WTC11 (cell line): ENCODE measurements at regions not wholly inside any gene's neighbourhood (a gene's known extent, or its start where the extent isn't known, plus 50 kb on each side); places are given as distances from the start of the nearest gene placed in this dataset.
"Not testable (repeated sequence)": the region's sequence is repeated elsewhere in the genome, so short reads cannot be mapped to it uniquely, and the experiment has no call there.

Source experiments
- ATAC-seq: fragments of 200-7000 bp; cut with Tn5 transposase; 2 replicates; pipeline ENCODE4 v1.10.0; 2021; ENCODE audit warnings: mild to moderate bottlenecking, moderate library complexity
- CTCF ChIA-PET: fragments of 300-600 bp; sonication (Branson Sonifier 250); formaldehyde crosslinking; loops from one replicate; lab custom pipeline; 2021; ENCODE audit warnings: antibody characterized with exemption; lab: Charles Lee
- POLR2A ChIA-PET: fragments of 350-600 bp; sonication (Branson Sonifier 250); formaldehyde crosslinking; loops from one replicate; lab custom pipeline; 2021; ENCODE audit warnings: antibody characterized with exemption; lab: Charles Lee
- DNase-seq: peaks from one replicate; pipeline ENCODE4 v3.0.0; 2021; ENCODE audit warnings: low spot score
- H3K27ac Mint-ChIP-seq: 2 replicates; pipeline ENCODE4 v1.8.0; 2021; ENCODE audit warnings: mixed read lengths
- H3K27me3 Mint-ChIP-seq: 2 replicates; pipeline ENCODE4 v1.8.0; 2021; ENCODE audit warnings: low read depth, mild to moderate bottlenecking, moderate library complexity, mixed read lengths
- H3K36me3 Mint-ChIP-seq: 2 replicates; pipeline ENCODE4 v1.8.0; 2021; ENCODE audit warnings: mixed read lengths
- H3K4me1 Mint-ChIP-seq: 2 replicates; pipeline ENCODE4 v1.8.0; 2022; ENCODE audit warnings: mixed read lengths
- H3K4me3 Mint-ChIP-seq: 2 replicates; pipeline ENCODE4 v1.8.0; 2021; ENCODE audit warnings: mild to moderate bottlenecking, moderate library complexity, mixed read lengths
- H3K9me3 Mint-ChIP-seq: 2 replicates; pipeline ENCODE4 v1.8.0; 2021; ENCODE audit warnings: mixed read lengths
- AFF4 ChIP-seq: sonication (generic); formaldehyde crosslinking; IDR thresholded peaks from 2 replicates; pipeline ENCODE4 v1.8.1; 2023; ENCODE audit warnings: mild to moderate bottlenecking, missing genetic modification reagents, borderline replicate concordance
- ATF1 ChIP-seq: sonication (generic); formaldehyde crosslinking; IDR thresholded peaks from 2 replicates; pipeline ENCODE4 v1.8.1; 2023; ENCODE audit warnings: mild to moderate bottlenecking, moderate library complexity, missing genetic modification reagents
- FOXJ3 ChIP-seq: sonication (generic); formaldehyde crosslinking; IDR thresholded peaks from 2 replicates; pipeline ENCODE4 v1.9.0; 2021; ENCODE audit warnings: missing genetic modification reagents, mild to moderate bottlenecking, borderline replicate concordance
- JUN ChIP-seq: sonication (generic); formaldehyde crosslinking; IDR thresholded peaks from 2 replicates; pipeline ENCODE4 v1.8.0; 2023; ENCODE audit warnings: mild to moderate bottlenecking, missing genetic modification reagents
- MXD4 ChIP-seq: fragments of 250-450 bp; sonication (Bioruptor Pico); IDR thresholded peaks from 2 replicates; pipeline ENCODE4 v1.8.0; 2021; ENCODE audit warnings: mild to moderate bottlenecking, moderate library complexity, borderline replicate concordance
- NFYB ChIP-seq: sonication (generic); formaldehyde crosslinking; conservative IDR thresholded peaks from 2 replicates; pipeline ENCODE4 v1.8.0; 2022; ENCODE audit warnings: low read depth, missing genetic modification reagents
- NR3C1 ChIP-seq: sonication (generic); formaldehyde crosslinking; conservative IDR thresholded peaks from 2 replicates; pipeline ENCODE4 v1.8.1; 2023; ENCODE audit warnings: low read depth, mild to moderate bottlenecking, missing genetic modification reagents
- SOX15 ChIP-seq: fragments of 250-450 bp; sonication (Bioruptor Pico); IDR thresholded peaks from 2 replicates; pipeline ENCODE4 v1.9.0; 2021; ENCODE audit warnings: mild to moderate bottlenecking
- TEAD4 ChIP-seq: sonication (generic); formaldehyde crosslinking; IDR thresholded peaks from 2 replicates; pipeline ENCODE4 v1.8.0; 2022; ENCODE audit warnings: mild to moderate bottlenecking, missing genetic modification reagents
- USF1 ChIP-seq: sonication (generic); formaldehyde crosslinking; IDR thresholded peaks from 2 replicates; pipeline ENCODE4 v1.8.0; 2022; ENCODE audit warnings: mild to moderate bottlenecking, missing genetic modification reagents
- USF2 ChIP-seq: sonication (generic); formaldehyde crosslinking; IDR thresholded peaks from 2 replicates; pipeline ENCODE4 v1.8.1; 2023; ENCODE audit warnings: mild to moderate bottlenecking, missing genetic modification reagents, moderate library complexity
- ZNF232 ChIP-seq: sonication (generic); formaldehyde crosslinking; IDR thresholded peaks from 2 replicates; pipeline ENCODE4 v1.8.0; 2022; ENCODE audit warnings: mild to moderate bottlenecking, missing genetic modification reagents
- ZNF317 ChIP-seq: sonication (generic); formaldehyde crosslinking; IDR thresholded peaks from 2 replicates; pipeline ENCODE4 v1.8.1; 2023; ENCODE audit warnings: low read depth, mild to moderate bottlenecking, moderate library complexity, missing genetic modification reagents, borderline replicate concordance
- ZNF396 ChIP-seq: fragments of 250-450 bp; sonication (Bioruptor Pico); IDR thresholded peaks from 2 replicates; pipeline ENCODE4 v1.8.0; 2021; ENCODE audit warnings: mild to moderate bottlenecking, moderate library complexity, borderline replicate concordance
- TF ChIP-seq, protein P1 (sequence below): fragments of 200-600 bp; IDR thresholded peaks from 2 replicates; pipeline ENCODE4 v1.8.0; 2022; ENCODE audit warnings: antibody characterized with exemption
- TF ChIP-seq, protein P2 (sequence below): sonication (generic); formaldehyde crosslinking; IDR thresholded peaks from 2 replicates; pipeline ENCODE4 v1.8.1; 2022; ENCODE audit warnings: missing genetic modification reagents, borderline replicate concordance
- TF ChIP-seq, protein P3 (sequence below): sonication (generic); formaldehyde crosslinking; IDR thresholded peaks from 2 replicates; pipeline ENCODE4 v1.8.1; 2023; ENCODE audit warnings: mild to moderate bottlenecking, missing genetic modification reagents

DNA sequence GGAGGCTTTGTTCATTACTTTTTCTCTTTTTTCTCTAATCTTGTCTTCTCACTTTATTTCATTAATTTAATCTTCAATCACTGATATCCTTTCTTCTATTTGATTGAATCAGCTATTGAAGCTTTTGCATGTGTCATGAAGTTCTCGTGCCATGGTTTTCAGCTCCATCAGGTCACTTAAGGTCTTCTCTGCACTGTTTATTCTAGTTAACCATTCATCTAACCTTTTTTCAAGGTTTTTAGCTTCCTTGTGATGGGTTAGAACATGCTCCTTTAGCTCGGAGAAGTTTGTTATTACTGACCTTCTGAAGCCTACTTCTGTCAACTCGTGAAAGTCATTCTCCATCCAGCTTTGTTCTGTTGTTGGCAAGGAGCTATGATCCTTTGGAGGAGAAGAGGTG is 695.0 kb upstream of the CDH6 start:
- H3K4me3 Mint-ChIP-seq = not testable (repeated sequence)

GRCh38 chr5:30494113-30494512 is 699.4 kb upstream of the CDH6 start:
- H3K27me3 Mint-ChIP-seq, H3K27ac Mint-ChIP-seq, POLR2A ChIA-PET, H3K4me1 Mint-ChIP-seq, ATAC-seq, H3K36me3 Mint-ChIP-seq, CTCF ChIA-PET, H3K4me3 Mint-ChIP-seq: not testable (repeated sequence)
- TF ChIP-seq, protein P1, sequence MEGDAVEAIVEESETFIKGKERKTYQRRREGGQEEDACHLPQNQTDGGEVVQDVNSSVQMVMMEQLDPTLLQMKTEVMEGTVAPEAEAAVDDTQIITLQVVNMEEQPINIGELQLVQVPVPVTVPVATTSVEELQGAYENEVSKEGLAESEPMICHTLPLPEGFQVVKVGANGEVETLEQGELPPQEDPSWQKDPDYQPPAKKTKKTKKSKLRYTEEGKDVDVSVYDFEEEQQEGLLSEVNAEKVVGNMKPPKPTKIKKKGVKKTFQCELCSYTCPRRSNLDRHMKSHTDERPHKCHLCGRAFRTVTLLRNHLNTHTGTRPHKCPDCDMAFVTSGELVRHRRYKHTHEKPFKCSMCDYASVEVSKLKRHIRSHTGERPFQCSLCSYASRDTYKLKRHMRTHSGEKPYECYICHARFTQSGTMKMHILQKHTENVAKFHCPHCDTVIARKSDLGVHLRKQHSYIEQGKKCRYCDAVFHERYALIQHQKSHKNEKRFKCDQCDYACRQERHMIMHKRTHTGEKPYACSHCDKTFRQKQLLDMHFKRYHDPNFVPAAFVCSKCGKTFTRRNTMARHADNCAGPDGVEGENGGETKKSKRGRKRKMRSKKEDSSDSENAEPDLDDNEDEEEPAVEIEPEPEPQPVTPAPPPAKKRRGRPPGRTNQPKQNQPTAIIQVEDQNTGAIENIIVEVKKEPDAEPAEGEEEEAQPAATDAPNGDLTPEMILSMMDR = peak; percentile 34; the same call in 1 of the 2 replicates
- peak; percentile 63 for DNase-seq
- peaks cover 11% of the 10 kb centered on the region for H3K9me3 Mint-ChIP-seq

More for the DNA sequence above, 695.0 kb upstream of the CDH6 start:
- POLR2A ChIA-PET, CTCF ChIA-PET, H3K27ac Mint-ChIP-seq, H3K27me3 Mint-ChIP-seq, H3K36me3 Mint-ChIP-seq, H3K4me1 Mint-ChIP-seq, DNase-seq, ATAC-seq: not testable (repeated sequence)
- peaks cover 11% of the 10 kb centered on the region for H3K9me3 Mint-ChIP-seq

- CTCF ChIA-PET = no interaction called here
- no peak overlapping the region for H3K27ac Mint-ChIP-seq
- DNase-seq = no peak
- H3K36me3 Mint-ChIP-seq = peaks cover 35% of the 10 kb centered on the region
- peaks cover 8% of the 10 kb centered on the region for H3K4me1 Mint-ChIP-seq
- H3K4me3 Mint-ChIP-seq = no peak overlapping the region
- TF ChIP-seq ATF1 (CRISPR knock-in tag) (no peak), FOXJ3 (no peak), JUN (CRISPR knock-in tag) (no peak), ZNF317 (CRISPR knock-in tag) (no peak), NFYB (CRISPR knock-in tag) (no peak), SOX15 (CRISPR knock-in tag) (no peak), NR3C1 (CRISPR knock-in tag) (no peak), ZNF232 (CRISPR knock-in tag) (no peak), TEAD4 (no peak), MXD4 (CRISPR knock-in tag) (no peak), AFF4 (no peak), USF1 (CRISPR knock-in tag) (no peak), USF2 (CRISPR knock-in tag) (no peak), ZNF396 (CRISPR knock-in tag) (no peak)
- TF ChIP-seq, protein P2, sequence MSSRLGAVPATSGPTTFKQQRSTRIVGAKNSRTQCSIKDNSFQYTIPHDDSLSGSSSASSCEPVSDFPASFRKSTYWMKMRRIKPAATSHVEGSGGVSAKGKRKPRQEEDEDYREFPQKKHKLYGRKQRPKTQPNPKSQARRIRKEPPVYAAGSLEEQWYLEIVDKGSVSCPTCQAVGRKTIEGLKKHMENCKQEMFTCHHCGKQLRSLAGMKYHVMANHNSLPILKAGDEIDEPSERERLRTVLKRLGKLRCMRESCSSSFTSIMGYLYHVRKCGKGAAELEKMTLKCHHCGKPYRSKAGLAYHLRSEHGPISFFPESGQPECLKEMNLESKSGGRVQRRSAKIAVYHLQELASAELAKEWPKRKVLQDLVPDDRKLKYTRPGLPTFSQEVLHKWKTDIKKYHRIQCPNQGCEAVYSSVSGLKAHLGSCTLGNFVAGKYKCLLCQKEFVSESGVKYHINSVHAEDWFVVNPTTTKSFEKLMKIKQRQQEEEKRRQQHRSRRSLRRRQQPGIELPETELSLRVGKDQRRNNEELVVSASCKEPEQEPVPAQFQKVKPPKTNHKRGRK = no peak
- TF ChIP-seq, protein P3, sequence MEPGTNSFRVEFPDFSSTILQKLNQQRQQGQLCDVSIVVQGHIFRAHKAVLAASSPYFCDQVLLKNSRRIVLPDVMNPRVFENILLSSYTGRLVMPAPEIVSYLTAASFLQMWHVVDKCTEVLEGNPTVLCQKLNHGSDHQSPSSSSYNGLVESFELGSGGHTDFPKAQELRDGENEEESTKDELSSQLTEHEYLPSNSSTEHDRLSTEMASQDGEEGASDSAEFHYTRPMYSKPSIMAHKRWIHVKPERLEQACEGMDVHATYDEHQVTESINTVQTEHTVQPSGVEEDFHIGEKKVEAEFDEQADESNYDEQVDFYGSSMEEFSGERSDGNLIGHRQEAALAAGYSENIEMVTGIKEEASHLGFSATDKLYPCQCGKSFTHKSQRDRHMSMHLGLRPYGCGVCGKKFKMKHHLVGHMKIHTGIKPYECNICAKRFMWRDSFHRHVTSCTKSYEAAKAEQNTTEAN = no peak
- POLR2A ChIA-PET = no interaction called here
- peaks cover 3% of the 10 kb centered on the region; the same call in 1 of the 2 replicates for H3K27me3 Mint-ChIP-seq
- ATAC-seq = no peak
- peaks cover 62% of the 10 kb centered on the region for H3K9me3 Mint-ChIP-seq
These were observed 714.4 kb upstream of the CDH6 start for GRCh38 chr5:30479104-30479503.
